SKM-1 (cell line): ENCODE measurements at regions not wholly inside any gene's neighbourhood (a gene's known extent, or its start where the extent isn't known, plus 50 kb on each side); places are given as distances from the start of the nearest gene placed in this dataset.
"Not testable (repeated sequence)": the region's sequence is repeated elsewhere in the genome, so short reads cannot be mapped to it uniquely, and the experiment has no call there.

Source experiments
- DNase-seq: peaks from one replicate; lab custom pipeline; 2025; ENCODE audit not compliant: unreplicated experiment; lab: John Stamatoyannopoulos, UW

- DNase-seq = no peak
These were observed 1209.2 kb downstream of the TYW1 start for GRCh38 chr7:68205826-68206225.

- DNase-seq = no peak
These were observed 1210.4 kb downstream of the TYW1 start for GRCh38 chr7:68206946-68207485.

- no peak for DNase-seq
These were observed 1211.0 kb downstream of the TYW1 start for GRCh38 chr7:68207676-68208075.

DNA sequence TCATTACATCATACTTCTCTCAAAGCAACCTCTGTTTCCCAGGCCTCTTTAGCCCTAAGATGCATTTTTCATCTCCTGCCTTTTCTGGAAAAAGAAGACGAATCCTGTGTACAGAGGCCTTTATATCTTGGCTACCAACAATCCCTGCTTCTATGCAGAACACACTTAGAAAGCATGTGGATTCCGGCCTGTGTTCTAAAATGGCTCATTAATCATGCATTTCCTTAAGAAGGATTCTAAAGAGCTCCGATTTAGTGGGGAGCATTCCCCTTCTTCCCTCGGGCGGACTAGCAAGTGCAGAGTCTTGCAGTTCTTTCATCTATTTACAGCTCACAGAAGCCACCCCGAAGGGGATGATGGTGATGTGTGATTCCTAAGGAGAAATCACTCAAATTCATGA, 1212.9 kb downstream of the TYW1 start:
- no peak for DNase-seq

DNA sequence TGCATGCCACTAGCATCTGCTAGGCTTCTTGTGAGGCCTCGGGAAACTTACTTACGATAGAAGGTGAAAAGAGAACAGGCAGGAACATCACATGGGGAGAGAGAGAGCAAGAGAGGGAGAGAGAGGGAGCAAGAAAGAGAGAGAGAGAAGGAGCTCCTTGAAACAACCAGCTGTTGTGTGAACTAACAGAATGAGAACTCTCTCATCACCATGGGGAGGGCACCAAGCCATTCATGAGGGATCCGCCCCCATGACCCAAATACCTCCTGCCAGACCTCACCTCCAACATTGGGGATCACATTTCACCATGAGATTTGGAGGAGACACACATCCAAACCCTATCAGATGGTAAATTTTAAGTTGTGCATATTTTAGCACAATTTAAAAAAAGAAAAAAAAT, 1217.2 kb downstream of the TYW1 start:
- DNase-seq = no peak

DNA sequence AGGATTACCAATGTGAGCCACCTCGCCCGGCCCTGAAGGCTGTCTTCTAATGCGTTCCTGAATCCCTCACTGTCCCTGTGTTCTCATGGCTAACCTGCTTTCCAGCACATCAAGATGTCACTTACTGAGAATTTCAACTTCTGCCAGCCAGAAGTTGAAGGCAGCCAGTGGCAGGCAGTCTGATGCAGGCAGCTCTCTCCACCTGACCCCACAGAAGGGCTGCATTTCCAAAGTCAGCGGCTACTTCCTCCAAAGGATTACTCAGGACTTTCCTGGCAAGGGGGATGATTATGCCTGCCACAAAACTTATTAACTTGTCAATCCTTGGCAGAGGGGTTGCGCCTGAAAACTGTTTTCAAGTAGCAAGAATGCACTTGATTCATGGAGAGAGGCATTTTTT, 1219.4 kb downstream of the TYW1 start:
- DNase-seq = no peak

DNA sequence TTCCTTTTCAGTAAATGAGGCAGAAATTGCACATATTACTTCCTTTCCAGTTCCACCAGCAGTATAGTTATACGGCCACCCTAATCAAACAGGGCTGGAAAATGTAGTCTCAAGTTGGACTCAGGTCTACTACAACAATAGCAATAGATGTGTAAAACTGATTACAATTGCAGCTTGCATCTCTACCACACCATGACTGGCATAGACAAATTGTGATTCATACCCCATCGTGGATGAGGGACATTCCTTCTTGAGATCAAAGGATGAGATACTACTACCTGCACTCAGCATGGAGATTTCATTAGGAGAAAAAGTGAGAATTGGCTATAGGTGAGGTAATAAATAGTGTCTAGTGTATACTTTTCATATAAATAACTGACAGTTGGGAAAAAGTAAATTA, 1220.8 kb downstream of the TYW1 start:
- DNase-seq = no peak

DNA sequence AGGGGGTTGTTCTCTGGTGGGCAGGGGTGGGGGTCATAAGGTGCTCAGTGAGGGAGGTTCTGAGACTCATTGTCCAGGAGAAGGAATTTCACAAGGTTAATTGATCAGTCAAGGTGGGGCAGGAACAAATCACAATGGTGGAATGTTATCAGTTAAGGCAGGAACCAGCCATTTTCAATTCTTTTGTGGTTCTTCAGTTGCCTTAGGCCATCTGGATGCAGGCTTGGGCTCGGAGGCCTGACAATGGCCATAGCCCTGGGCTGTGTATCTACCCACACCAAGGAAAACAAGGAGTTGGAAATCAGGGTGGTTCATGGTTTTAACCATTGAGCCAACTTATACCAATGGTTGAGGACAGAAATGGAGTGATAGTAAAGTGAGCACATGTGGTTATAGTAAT, 1221.8 kb downstream of the TYW1 start:
- DNase-seq = no peak

DNA sequence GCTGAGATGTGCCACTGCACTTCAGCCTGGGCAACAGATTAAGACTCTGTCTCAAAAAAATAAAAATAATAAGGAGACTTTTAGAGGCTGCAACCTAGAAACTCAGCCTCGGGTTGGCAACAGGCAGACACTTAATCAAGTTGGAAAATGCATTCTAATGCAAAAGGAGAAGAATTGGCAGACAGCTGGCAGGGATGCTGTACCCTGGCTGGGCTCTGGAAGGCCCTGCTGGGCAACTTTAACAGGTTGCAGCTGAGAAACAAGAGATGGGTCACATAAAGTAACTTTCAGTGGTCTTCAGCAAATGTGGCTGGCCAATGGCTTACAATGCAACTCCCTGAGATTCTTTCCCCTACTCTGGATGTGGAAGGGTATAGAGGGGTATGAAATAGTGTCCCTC, 1225.7 kb downstream of the TYW1 start:
- DNase-seq = no peak

- no peak for DNase-seq
These were observed 1227.6 kb downstream of the TYW1 start for GRCh38 chr7:68224041-68224741.

DNA sequence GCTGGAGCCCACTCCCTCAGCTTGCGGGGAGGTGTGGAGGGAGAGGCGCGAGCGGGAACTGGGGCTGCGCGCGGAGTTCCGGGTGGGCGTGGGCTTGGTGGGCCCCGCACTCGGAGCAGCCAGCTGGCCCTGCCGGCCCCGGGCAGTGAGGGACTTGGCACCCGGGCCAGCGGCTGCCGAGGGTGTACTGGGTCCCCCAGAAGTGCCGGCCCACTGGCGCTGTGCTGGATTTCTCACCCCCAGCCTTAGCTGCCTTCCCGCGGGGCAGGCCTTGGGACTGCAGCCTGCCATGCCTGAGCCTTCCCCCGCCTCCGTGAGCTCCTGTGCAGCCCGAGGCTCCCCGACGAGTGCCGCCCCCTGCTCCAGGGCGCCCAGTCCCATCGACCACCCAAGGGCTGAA, 1234.4 kb downstream of the TYW1 start:
- not testable (repeated sequence) for DNase-seq

GRCh38 chr7:68235937-68236336, 1239.3 kb downstream of the TYW1 start:
- DNase-seq = no peak

- no peak for DNase-seq
These were observed 1241.7 kb downstream of the TYW1 start for GRCh38 chr7:68238204-68238805.

DNA sequence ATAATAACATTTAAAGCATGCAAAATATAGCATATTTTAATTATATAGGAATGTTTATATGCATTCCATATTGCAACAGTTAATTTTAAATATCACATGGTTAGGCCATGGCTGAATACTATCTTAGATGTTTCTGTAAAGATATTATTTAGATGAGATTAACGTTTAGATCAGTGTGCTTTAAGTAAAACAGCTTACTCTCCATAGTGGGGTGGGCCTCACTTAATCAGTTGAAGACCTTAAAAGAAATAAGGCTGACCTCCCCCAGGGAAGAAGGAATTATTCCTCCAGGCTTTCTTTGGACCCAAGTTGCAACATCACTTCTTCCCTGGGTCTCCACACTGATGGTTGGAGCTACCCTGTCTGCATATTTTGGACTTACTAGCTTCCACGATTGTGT, 1246.5 kb downstream of the TYW1 start:
- DNase-seq = no peak

- DNase-seq = no peak
These were observed 1247.8 kb downstream of the TYW1 start for GRCh38 chr7:68244389-68244788.

GRCh38 chr7:68245688-68246087, 1249.1 kb downstream of the TYW1 start:
- no peak for DNase-seq

GRCh38 chr7:68246189-68246633, 1249.6 kb downstream of the TYW1 start:
- no peak for DNase-seq

DNA sequence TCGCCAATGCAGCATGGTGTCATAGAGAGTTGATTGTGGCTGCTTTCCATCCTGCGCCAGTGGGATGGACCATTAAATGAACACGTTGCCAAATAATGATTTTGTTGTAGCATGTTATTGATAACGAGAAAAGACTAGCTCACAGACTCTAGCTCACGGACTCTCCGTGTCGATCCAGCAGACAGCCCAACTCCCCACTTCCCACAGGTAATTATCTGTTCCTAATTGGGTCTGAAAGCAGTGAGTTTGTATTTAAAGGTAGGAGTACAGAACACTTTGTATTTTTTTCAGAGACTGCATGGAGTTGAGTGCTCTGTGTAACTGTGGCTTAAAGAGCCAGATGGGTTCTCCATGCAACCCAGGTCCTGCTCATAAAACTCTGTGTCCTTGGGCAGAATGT, 1250.5 kb downstream of the TYW1 start:
- no peak for DNase-seq

DNA sequence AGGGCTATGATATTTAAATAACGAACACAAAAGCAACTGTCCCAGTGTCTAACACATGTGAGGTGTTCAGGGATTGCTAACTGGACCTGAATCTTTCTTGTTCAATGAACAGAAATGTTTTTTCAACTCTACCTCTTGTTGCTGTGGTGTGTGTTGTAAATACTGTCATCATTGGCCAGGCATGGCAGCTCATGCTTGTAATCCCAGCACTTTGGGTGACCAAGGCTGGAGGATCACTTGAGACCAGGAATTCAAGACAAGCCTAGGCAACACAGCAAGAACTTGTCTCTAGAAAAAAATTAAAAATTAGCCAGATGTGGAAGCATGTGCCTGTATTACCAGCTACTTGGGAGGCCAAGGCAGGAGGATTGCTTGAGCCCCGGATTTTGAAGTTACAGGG, 1250.9 kb downstream of the TYW1 start:
- no peak for DNase-seq

DNA sequence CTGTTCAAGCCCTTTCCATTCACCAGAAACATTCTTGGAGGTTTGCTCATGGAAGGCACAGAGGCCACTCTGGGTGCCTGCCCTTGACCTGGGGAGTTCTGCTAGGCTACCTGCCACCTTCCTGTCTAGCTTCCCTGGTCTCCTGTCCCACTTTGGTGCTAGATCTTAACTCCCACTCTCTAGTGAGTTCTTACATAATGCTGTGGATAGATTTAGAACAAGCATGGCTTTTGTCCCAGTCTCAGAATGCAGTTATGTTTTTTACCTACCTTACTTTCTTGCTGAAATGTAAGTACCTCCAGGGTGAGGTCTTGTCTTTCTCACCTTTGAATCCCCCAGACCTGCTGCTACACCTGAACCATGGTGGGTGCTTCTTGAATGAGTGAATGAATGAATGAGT, 1252.3 kb downstream of the TYW1 start:
- DNase-seq = no peak

- DNase-seq = no peak
These were observed 1253.0 kb downstream of the TYW1 start for GRCh38 chr7:68249611-68250010.

- DNase-seq = no peak
These were observed 1253.5 kb downstream of the TYW1 start for GRCh38 chr7:68250143-68250542.

- not testable (repeated sequence) for DNase-seq
These were observed 1258.2 kb downstream of the TYW1 start for GRCh38 chr7:68254815-68255214.
